CD4-positive, alpha-beta T cell treated with Interferon alpha-2 for 1 hour (primary cell): ENCODE measurements at regions not wholly inside any gene's neighbourhood (a gene's known extent, or its start where the extent isn't known, plus 50 kb on each side); places are given as distances from the start of the nearest gene placed in this dataset.

Source experiments
- DNase-seq, 2 donors: peaks; one replicate each; pipeline ENCODE4 v3.0.0-alpha.2; 2020 to 2022

DNA sequence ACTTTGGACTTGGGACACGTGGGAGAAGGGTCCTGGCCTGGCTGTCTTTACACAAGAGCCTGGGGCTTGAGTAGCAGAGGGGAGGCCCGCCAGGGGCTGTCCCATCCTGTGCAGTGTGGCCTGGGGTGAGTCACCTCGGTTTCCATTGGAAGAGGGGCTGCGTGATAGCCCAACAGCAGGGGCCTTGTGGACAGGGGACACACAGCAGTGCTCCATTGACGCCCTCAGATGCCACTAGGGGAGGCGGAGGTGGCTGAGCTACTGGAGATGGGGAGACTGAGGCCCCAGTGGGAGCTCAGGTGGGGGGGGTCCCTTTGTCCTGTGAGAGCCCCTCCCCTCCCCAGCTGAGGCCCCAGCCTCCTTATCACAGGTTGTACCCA, 50.0 kb upstream of the RNU6ATAC start:
- DNase-seq, result no peak

DNA sequence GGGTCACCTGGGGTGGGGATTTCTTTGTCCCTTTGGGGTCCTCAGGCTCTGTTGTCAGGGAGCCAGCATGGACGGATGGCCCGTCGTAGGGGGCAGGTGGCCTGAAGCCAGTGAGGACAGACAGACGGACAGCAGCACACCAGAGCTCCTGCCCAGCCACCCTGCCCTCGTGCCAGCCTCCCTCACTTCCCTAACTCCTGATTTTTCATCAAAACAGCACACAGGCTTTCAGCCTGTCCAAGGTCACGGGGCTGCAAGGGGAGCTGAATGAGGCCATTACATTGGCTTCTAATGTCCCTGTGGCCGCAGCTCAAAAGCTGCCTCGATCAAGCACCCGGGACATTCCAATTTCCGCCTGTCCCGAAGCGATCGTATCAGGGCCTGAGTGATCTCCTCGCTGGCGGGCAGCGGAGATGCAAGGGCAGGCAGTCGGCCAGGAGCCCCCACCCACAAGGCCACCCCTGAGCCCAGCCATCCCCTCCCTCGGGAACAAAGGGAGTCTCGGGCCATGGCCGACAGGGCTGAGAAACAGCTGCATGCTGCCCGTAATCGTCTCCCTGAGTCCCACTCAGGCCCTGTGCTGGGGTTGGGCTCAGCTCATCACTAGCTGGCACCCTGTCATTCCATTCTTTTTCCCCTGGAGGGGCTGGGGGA, 50.5 kb upstream of the RNU6ATAC start:
- DNase-seq, result no peak

DNA sequence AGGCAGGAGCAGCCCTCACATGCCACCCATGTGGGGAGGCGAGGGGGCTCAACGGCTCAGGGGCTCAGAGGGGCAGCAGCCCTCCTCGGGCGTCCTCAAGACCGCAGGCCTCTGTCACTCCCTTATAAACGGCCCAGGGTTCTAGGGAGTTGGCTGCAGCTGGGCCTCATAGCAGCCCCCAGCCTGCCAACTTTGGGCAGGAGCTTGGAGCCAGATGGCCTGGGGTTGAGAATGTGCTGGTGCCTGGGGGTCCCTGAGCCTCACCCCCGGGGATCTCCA, 51.0 kb upstream of the RNU6ATAC start:
- DNase-seq, result no peak

DNA sequence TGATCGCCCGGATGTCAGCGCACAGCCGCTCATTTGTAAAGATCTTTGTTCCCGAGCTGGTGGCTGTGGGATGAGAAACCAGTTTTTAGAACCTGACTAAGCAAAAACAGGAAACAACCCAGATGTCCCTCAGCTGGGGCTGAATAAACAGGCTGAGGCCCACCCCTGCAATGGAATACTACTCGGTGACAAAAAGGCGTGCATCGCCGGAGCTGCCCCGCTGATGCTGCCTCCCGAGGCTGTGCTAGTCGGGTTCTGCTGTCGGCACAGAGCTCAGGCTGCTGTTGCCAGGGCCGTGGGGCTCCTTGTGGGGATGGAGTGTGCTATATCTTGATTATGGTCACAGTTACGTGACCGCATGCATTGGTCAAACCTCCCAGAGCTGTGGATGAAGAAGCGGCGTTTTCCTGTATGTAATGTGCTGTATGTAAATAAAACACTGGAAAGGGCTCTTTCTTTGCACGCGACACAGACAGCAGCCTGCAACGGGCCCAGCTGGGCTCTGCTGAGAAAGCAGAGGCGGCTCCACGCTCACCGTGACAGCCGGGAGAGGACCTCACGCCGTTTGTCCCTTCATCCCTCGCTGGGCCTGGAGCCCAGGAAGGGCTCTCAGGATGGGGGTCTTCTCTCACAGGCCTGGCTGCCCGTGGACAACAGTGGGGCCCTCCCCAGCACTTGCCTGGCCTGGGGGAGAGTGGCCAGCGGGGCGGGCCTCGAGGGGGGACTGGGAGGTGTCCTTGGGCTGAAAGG, 51.5 kb upstream of the RNU6ATAC start:
- DNase-seq, result no peak

DNA sequence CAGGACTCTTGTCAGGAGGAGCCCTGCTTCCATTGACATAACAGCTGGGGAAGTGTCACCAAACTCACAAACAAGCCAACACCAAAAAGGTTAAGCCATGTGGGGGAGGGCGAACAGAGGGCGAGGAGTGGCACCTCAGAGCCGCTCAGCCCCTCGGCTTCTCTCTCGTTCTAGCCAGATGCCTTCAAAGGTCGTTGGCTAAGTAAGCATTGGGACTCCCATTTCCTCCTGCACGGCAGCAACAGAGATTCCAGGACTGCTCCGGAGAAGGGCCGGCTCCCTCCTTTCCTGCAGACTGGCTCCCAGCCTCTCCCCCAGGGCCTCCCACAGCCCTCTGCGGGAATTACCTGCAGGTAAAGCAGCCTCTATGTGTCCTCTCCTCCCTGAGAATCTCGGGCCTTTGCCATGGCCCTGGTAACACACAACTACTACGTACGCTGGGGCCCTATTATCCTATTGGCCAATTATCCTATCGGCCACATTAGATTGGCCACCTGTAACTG, 52.1 kb upstream of the RNU6ATAC start:
- DNase-seq, result no peak

DNA sequence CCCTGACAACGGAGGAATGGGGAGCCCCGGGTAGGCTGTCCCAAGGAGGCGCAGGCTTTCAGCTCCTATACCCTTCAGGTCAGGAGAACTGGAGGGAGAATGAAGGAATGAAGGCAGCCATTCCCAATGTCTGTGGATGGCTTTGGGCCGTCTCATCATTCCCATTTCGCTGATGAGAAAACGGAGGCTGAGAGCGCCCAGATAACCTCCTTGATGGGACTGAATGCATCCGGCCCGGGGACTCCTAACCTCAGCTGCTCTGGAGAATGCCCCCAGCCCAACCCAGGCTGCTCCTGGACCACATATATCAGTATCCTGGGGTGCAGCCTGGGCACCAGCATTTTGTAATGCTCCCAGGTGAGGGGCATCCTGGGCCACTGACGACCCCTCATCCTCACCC, 52.6 kb upstream of the RNU6ATAC start:
- DNase-seq, result no peak

DNA sequence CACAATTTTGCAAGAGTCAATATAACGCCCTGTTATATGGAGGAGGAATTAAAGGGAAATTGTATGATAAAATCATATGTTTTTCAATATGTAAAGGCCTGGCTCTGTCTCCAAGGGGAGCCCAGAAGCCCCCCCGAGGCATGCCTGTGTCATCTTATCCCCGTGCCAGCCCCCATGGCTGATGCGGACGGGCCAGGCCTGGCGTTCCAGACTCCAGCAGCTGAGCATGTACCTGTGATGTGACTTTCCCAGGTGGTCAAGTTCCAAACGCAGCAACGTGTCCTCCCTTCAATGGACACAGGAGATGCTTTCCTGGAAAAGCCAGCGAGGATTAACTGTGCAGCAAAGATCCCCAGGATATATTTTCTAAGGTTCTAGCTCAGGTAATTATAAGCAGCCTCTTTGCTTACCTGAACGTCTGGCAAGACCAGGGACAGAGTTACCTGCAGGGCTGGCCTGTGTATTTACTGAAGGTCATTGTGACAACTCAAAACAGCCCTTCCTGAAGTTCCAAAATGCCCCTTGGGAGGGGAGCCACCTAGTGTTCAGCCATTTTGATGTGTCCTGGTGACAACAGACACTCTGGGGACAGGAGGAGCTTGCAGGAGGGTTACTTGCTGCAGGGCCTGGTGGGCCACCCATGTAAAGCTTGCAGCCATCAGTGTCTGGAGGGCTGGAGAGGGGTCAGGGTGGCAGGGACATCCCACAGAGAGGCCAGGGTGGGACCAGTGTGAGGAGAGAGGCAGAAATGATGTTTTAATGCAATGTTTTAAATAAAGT, 53.3 kb upstream of the RNU6ATAC start:
- peak in 1 of 2 donors; percentile 25 for DNase-seq

DNA sequence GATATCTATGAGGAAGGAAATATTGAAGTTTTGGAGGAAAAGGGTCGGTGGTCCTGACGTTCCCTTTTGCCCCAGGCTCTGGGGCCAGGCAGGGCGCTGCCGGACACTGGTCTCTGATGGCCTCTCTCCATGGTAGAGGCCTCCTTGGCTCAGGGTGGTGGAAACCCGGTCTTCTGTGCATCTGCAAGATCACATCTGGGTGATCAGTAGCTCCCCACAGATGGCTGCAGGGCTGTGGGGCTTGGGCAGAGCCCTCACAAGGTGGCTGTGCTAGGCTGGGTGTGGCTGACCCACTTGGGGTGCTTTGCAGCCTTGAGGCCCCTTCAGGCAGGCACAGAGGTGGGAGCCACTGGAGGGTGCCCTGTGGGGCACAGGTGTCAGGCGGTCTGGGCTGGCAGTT, 53.9 kb upstream of the RNU6ATAC start:
- no peak for DNase-seq

DNA sequence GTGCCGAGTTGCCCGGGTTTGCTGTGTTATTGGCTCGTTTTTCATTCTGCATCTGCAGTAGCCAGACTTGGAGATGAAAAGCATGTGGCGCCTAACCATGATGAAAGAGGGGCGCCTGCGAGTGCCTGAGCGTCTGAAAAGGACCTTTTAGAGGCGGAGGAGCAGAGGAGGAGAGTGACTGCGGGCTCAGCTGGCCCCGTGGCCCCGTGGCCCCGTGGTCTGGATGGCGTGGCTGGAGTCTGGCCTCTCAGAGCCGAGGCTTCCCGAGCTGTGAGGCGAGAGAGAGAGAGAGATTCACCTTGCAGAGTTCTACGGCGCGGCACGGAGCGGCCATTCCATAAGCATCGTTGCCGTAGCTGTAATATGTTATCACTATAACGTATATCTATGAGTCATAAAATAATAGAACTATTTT, 55.3 kb upstream of the RNU6ATAC start:
- no peak for DNase-seq

DNA sequence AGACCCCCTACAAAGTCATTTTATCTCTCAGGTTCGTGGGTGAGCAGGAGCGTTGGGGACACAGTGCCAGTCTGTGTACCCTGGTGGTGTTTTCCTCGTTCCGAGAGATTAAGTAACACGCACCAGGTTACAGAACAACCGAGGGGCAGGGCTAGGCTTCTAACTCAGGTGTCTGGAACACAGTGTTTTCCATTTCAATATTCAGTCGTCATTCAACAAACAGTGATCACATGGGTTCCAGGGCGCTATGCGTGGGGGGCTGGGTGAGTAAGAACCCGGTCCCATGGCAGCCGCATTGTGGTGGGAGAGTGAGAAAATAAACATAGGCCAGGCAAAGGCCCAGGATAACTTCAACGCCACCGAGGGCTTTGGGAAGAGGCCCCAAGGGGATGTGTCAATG, 55.9 kb upstream of the RNU6ATAC start:
- DNase-seq, result no peak

DNA sequence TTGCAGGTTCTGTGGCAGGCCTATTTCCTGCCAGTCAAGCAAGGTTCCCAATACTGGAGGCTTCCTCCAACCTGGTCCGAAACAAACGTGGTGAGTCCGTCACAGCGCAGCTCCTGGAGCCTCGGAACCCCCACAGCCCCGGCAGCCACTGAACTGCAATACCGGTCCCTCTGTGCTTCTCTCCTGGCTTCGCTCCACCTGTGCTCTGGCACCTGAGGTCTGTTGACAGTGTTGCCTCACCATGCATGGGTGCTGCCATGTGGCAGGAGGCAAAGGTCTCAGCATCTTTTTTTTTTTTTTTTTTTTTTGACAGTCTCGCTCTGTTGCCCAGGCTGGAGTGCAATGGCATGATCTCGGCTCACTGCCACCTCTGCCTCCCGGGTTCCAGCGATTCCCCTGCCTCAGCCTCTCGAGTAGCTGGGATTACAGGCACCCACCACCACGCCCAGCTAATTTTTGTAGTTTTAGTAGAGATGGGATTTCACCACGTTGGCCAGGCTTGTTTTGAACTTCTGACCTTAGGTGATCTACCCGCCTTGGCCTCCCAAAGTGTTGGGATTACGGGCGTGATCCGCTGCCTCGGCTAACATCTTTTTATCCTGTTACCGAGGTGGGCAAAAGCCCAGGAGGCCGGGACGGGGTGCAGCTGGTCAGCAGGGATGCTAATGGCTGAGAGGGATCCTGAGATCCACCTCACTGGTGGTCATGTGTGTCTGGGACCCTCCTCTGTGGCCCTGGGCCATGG, 57.1 kb upstream of the RNU6ATAC start:
- DNase-seq, result no peak

DNA sequence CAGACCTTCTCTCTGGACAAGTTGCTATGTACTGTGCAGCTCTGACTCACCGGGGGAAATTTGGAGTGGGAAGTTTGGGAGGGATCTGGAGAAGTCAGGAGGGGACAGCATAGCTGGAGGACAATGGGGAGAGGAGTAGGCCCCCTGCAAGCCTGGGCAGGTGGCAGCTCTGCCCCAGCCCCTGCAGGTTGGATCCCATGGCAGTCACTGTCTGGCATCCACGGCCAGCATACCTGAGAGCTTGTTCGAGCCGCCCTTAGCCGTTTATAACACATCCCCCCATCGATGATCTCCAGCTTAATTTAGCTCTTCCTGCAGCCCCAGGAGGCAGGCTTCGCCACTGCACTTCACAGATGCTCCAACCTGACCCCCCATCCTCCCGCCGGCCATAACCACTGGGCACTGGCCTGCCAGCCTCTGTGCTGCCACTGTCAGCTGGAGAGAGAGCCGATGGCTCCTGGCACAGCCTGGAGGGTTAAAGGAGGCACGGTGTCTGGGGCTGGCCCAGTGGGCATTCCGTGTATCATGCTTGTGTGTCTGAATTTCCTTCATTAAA, 57.7 kb upstream of the RNU6ATAC start:
- DNase-seq, result no peak

DNA sequence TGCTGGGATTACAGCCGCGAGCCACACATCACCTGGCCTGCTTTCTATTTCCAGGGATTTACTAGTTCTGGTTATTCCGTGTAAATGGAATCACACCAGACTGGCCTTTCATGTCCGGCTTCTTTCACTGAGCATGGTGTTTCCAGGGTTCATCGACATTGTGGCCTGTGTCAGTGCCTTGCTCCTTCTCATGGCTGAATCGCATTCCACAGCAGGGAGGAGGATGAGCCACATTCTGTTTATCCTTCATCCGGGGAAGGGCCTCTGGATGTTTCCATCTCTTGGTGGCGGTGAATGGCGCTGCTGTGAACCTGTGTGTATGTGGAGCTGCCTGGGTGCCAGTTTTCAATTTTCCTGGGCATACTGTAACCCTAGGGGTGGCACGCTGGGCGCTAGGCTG, 58.7 kb upstream of the RNU6ATAC start:
- DNase-seq, result no peak

DNA sequence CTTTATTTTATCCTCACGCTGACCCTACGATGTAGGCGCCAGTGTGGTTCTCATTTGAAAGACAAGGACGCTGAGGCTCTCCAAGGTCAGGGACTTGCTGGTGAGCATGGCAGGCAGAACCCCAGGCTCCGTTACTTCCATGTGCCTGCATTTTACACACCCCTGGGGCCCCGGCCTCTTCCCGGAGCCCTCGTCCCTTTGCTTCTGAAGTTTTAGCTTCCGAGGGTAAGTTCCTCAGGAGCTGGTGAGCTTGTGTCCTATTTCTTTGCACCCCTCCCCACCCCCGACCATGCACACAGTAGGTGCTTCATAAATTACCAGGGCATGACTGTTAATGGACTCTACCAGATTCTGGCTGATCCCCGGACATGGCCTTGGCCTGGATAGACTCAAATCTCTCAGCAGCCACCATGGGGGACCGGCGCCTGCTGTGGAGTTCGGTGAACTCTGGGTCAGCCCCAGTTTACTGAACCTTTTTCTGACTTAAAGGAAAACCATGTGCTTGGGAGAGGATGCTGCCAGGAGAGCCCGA, 59.3 kb upstream of the RNU6ATAC start:
- no peak for DNase-seq

DNA sequence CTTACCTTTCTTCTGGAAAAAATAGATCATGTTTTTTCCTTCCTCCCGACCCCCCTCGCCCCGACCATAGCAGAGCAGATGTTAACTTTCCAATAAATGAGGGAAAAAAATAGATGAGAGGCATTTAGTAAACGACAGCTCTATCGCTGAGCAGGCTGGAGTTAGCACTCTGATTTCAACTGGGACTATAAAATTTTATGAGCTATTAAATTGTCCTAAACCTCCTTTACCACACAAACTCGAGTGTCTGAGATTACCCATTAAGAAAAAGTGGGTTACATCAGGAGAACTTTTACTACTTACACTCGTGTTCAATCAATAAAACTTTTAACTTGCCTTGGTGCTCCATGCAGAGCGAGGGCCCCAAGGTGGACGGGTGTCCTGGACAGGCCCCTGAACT, 59.8 kb upstream of the RNU6ATAC start:
- no peak for DNase-seq

DNA sequence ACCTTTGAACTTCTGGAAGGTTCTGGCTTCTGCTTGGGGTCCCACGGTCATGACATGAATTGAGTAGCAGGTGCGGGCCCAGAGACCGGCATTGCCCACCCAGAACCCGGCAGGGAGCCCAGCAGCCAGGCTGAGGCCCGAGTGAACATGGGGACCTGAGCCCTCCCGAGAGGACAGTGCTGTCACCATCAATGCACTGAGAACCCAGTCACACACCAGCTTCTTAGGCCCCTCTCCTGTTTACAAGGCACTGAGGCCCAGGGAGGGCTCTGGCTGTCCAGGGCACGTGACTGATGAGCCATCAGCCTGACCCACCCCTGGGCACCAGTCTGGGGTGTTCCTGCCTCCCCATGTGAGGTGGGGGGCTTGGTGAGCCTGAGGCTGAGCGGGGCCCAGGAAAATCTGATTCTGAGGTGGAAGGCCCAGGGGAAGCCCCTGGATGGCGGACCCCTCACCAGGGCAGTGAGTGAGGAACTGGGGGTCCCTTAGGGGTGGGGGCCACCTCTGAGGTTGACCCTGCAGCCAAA, 60.3 kb upstream of the RNU6ATAC start:
- DNase-seq, result no peak

DNA sequence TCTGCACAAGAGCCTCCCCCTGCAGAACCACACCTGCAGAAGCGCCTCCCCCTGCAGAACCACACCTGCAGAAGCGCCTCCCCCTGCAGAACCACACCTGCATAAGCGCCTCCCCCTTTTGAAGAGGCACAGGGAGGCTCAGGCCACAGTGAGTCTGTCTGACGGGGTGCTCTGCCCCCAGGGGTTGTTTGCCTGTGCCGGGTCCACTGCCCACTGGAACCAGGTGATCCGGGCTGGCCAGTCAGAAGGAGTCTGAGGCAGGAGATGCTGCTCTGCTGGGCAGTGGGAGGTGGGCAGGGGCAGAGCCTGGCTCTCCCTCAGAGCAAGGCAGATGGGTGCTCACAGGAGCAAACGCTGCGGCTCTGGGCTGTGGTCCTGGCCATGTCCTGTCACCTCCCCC, 60.8 kb upstream of the RNU6ATAC start:
- no peak for DNase-seq

DNA sequence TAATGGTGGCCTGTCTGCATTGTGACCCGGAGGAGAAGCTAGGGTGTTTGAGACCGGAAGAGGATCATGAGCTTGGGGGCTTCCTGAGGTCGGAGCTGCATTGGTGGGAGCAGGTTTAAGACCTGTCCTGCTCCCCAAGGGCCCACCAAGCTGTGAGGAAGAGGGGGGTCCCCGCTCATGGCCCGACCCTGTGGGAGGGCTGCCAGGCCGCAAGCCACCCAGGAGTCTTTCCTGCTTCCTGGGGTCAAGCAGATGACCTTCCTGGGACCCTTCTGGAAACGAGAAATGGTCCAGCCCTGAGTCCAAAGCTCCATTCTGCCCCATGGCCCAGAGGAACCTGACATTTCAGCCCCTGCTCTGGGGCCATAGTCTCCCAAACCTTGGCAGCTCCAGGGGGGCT, 61.5 kb upstream of the RNU6ATAC start:
- DNase-seq, result no peak

DNA sequence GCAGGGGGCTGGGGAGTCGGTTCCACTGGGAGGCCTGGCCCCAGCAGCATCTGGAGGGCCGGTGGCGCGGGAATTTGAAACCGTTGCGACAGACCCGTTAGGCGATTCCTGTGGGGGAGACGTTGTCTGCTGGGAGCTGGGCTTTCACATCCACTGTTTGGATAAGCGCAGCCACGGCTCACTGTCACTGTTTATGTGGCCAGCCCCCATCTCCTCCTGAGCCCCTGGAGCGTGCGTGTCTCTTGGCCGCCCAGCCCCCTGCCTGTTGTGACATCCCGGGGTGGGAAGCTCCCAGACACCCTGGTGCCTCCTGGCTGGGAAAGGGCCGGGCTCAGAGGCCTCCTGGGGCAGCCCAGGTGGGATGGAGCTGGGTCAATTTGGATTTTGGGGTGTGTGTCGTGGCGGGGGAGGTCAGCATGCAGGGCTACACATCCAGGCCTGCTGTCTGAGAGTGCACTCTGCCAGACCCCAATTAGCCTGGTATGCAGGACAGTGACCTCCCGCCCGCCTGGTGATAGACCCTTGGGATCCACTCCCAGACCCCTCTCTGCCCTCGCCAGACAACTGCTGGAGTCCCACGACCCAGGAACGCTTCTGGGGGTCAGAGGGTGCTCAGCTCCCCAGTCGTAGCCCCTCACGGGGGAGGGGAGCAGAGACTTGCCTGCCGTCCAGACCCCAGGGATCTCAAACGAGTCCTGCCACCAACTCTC, 62.0 kb upstream of the RNU6ATAC start:
- DNase-seq, result no peak

DNA sequence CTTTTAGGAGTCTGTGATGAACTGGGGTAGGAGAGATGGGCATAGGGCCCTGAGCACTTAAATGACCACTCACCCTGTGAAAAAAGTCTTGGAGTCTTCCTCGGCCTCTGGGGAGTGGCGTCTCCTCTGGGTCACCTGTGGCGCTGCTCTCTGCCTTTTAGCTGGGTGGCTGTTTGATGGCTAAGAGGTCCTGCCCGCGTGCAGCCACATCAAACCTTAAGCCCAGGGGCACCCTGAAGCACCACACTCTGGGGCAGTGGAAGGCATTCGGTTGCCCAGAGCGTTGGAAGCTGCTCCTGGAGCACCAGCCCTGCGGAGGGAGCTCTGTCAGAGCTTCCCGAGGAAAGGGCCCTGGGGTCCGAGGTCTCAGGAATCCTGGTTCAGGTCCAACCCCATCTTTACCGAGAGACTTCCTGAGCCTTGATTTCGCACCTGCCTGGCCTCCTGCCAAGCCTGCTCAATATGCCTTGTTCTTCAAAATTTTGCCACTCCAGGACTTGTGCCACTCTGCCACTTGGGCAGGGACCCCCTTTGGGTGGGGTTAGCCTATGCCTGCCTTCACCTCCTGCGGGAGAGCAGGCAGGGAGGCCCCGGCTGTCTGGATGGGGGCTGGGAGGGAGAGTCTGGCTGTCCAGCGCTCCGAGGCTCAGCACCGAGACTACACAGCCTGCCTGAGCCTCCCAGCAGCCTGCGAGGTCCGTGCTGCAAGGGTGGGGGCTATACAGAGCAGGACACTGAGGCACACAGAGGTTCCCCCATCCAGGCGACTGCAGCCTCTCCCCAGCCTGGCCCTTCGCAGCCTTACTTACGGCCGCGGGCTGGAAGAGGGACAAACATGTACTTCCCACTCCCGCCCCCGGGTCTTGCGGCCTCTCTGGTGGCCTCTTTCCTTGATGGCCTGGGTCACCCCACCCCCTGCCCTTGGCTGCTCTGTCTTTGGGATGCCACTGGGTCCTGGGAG, 63.4 kb upstream of the RNU6ATAC start:
- no peak for DNase-seq

DNA sequence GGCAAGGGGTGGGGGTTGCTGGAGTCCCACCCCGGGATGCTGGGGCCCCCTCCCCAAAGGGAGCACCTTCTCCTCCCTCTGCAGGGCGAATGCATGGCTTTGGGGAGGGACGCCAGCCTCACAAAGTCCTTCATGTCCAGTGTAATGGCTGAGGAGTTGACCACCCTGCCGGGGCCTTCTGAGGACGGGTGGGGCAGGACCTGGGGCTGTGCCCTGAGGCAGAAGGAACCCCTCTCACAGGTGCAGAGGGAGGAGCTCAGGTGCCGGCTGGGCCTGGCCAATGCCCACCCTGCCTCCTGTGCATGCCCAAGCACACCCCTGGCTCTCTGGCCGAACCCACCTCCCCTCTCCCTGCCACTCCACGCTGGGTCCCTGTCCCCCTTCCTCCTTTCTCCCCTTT, 64.3 kb upstream of the RNU6ATAC start:
- no peak for DNase-seq
